Pulmonary artery endothelial cell (primary cell): ENCODE measurements at regions not wholly inside any gene's neighbourhood (a gene's known extent, or its start where the extent isn't known, plus 50 kb on each side); places are given as distances from the start of the nearest gene placed in this dataset.
"Not testable (repeated sequence)": the region's sequence is repeated elsewhere in the genome, so short reads cannot be mapped to it uniquely, and the experiment has no call there.

Source experiments
- DNase-seq: peaks from one replicate; pipeline ENCODE4 v3.0.0-alpha.2; 2011; ENCODE audit warnings: low read depth, low spot score

DNA sequence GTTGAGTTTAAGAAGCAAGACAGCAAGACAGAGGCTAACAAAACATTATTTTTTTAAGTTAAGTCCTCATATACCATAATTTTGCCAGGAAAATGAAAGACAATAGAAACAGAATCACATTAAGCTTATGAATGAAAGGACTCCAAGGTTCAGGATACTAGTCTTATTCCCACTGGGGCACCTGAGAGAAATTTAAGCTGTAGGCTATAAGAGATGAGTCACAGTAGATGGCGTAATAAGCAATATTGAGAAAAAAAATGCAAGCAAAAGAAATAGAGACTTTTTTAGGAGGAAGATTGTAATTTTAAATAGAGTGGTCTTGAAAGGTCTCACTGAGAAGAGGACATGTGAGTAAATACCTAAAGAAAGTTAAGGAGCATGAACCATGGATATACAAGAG is 57.1 kb upstream of the KIF2B start:
- no peak for DNase-seq

- DNase-seq: no peak
These were observed 57.6 kb upstream of the KIF2B start for GRCh38 chr17:53765129-53765528.

DNA sequence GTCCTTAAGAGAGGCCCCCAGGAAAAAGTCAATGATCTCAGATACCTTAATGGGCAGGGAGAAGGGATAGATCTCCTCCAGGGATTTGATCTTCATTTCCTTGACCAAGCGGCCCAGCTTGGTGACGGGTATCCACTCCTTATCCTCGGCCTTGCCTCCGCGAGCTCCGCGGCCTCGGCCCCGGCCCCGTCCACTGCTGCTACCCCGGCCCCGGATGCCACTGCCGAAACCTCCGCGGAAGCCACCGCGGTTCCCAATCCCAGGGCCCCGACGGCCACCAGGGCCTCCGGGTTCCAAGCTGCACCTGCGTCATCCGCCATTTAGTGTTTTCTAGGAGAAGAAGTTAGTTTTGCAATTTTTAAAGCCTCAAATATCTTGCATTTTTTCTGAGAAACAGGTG is 65.2 kb upstream of the KIF2B start:
- DNase-seq: no peak

DNA sequence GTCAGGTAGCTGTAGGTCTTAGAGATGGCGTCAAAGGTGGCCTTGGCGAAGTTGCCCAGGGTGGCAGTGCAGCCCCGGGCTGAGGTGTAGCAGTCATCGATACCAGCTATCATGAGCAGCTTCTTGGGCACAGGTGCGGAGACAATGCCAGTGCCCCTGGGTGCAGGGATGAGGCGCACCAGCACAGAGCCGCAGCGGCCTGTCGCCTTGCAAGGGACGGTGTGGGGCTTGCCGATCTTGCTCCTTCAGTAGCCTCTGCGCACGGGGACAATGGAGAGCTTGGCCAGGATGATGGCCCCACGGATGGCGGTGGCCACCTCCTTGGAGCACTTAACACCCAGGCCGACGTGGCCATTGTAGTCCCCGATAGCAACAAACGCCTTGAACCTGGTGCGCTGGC is 65.6 kb upstream of the KIF2B start:
- DNase-seq: not testable (repeated sequence)

- DNase-seq: no peak
These were observed 73.5 kb upstream of the KIF2B start for GRCh38 chr17:53749178-53749577.

DNA sequence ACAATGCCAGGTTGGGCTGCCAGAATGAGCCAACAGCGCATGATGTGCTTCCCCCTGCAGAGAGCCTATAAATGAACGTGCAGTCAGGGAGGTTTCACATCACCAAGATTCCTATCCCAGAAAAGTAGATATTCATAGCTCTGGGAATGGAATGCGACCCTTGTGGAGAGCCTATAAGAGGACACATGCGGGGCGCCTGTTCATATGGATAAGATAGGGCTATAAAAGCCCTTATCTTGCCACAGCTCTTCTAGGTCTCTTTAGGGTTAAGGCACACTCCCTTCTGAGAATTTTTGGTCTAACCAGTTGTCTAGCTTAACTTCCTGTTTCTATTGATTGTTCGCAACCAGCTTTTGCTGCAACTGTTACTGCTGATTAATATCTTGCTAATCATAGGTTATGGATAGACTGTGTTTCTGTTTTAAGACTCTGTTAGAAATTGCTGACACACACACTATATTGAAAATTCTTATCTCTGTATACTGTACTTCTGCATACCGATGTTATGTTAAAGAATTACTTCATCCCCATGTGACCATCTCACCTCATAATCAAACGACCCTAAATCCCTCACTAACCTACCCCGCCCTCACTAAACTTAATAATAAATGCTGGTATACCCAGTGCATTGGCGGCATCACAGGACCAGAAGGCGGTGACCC is 74.4 kb upstream of the KIF2B start:
- DNase-seq: not testable (repeated sequence)

- no peak for DNase-seq
These were observed 82.4 kb upstream of the KIF2B start for GRCh38 chr17:53740312-53740711.

- no peak for DNase-seq
These were observed 86.0 kb upstream of the KIF2B start for GRCh38 chr17:53736516-53737240.

GRCh38 chr17:53724726-53725125 is 98.0 kb upstream of the KIF2B start:
- DNase-seq: no peak

- DNase-seq: no peak
These were observed 100.3 kb upstream of the KIF2B start for GRCh38 chr17:53722407-53722806.

DNA sequence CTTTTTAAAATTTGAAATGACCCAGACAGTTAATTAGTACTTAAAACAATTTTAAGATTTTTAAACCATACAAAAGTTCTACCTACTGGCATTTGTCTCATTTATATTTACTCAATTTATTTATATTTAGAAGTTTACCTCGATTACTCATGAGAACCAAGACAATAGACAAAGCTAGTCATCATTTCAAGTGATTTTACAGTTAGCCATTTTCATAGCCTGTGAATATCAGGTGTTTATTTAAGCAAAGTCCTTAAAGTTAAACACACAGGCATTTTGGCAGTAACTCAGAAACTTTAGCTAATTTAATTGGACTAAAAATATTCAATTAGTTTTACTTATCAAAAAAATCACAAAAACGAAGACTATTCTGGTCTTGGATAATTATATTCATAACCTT is 101.6 kb upstream of the KIF2B start:
- DNase-seq: no peak

DNA sequence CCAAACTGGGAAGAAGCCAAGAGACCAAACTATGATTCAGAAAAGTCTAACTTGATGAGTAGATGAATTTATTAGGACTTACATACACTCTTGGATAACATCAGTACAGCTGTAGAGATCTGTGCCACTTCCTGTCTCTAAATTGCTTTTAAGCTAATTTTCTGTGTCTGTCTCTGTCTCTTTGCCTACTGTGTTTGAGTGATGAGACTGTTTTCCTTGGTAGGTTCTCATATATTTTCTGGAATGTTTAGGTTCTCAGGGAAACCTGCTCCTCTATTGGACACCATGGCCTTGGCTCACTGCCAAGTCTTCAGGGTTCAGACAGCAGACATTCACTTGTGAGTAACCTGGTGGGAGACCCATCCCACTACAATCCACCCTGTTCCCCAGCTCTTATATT is 103.5 kb upstream of the KIF2B start:
- DNase-seq: no peak

DNA sequence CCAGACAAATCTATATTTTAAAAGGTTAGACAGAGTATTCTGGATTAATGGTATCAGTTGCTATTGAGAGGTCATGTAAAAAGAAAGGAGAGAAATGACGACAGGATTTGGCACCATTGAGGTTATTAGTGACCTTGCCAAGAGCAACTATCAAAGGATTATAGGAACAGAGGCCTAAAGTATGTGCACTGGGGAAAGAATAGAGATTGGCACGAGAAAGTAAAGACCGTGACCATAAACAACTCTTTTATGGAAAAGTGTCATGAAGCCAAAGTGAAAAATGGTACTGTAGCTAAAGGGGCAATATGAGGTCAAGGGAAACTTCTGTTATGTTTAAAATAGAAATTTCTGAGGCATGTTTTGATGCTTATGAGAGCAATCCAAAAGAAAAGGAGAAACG is 115.2 kb upstream of the KIF2B start:
- DNase-seq: no peak

DNA sequence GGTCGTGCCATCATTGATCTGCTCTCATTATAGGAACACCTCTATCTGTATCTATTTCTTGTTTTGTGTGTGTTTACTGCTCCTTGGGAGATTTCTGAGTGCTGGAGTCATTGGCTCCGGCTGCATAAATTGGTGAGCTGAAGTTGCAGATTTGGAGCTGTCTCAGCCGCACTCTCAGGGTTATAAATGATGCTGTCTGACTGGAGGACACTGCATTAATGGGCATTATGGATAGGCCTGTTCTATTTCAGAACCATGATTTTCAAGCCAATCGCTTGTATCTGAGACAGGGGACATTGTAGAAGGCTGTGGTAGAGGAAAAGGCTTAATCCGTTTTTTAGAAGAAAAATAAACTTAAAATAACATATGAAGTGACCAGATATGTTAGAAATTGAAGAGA is 126.4 kb upstream of the KIF2B start:
- no peak for DNase-seq

GRCh38 chr17:53687324-53687723 is 135.4 kb upstream of the KIF2B start:
- DNase-seq: no peak

GRCh38 chr17:53680745-53681144 is 142.0 kb upstream of the KIF2B start:
- DNase-seq: no peak

DNA sequence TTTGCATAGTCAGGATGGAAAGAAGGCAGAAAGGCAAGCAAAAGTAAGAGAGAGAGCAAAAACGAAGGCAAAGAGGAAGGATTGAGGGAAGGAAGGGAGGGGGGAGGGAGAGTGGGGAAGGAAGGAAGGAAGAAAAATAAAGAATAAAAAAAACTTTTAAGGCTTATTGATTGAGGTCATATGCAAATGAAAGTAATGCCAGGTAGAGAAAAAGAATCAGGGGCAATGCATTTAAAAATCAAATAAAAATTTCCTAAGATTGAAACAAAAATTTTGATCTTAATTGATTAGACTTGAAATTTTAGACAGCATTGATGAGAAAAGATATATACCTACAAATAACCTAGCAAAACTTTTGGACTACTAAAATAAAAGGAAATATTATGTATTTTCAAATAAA is 153.9 kb upstream of the KIF2B start:
- DNase-seq: no peak

- DNase-seq: no peak
These were observed 160.1 kb upstream of the KIF2B start for GRCh38 chr17:53662608-53663007.

DNA sequence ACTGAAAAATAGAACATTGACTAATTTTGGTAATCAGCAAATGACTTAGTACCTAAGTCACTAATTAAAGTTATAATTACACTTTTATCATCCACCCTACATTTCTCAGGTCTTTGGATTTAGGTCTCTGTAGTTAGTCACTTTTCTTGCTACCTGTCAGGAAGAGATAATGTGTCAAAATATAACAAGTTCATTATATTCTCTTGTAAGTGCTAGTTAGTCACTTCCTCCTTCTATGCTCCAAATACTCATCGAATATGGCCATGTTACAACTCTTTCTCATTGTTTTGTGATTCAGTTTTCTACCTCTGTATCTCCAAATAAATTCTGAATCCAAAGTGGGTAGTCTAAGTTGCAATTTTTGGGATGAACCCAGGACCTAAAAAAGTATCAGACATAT is 163.5 kb upstream of the KIF2B start:
- no peak for DNase-seq

GRCh38 chr17:53655591-53655990 is 167.1 kb upstream of the KIF2B start:
- DNase-seq: no peak

DNA sequence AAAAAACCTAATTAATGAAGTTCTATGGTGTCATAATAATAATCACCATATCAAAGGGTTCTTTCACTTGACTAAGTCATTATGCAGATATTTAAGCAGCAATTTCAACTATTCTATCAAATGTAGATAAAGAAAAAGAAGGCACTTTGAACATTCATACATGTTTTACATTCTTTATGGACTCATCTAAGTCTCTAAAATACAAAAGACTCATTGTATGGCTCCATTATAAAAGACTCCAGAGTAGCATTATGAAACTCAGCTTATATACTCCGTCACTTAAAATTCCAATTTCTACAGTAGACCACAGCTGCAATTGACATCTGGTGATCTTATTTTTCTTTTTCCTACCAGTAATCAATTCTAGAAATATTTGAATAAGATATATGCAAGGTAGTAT is 173.5 kb upstream of the KIF2B start:
- no peak for DNase-seq

GRCh38 chr17:53646835-53647234 is 175.9 kb upstream of the KIF2B start:
- no peak for DNase-seq

GRCh38 chr17:53640808-53641207 is 181.9 kb upstream of the KIF2B start:
- DNase-seq: no peak
